Right hindlimb (tissue), 1 donor: ENCODE measurements at regions not wholly inside any gene's neighbourhood (a gene's known extent, or its start where the extent isn't known, plus 50 kb on each side); places are given as distances from the start of the nearest gene placed in this dataset.
"Not testable (repeated sequence)": the region's sequence is repeated elsewhere in the genome, so short reads cannot be mapped to it uniquely, and the experiment has no call there.

ENCODE experiments used
- DNase-seq: peaks from one replicate; pipeline ENCODE4 v3.0.0-alpha.2; 2018

GRCh38 chr2:192546565-192546964 lies 351.8 kb upstream of the TMEFF2 start:
- no peak for DNase-seq

GRCh38 chr2:192544371-192544955 lies 349.7 kb upstream of the TMEFF2 start:
- DNase-seq, result no peak

GRCh38 chr2:192542148-192543066 lies 347.7 kb upstream of the TMEFF2 start:
- not testable (repeated sequence) for DNase-seq

- no peak for DNase-seq
Observed at GRCh38 chr2:192539306-192539705, 344.6 kb upstream of the TMEFF2 start.

GRCh38 chr2:192536922-192537624 lies 342.3 kb upstream of the TMEFF2 start:
- no peak for DNase-seq

GRCh38 chr2:192535956-192536921 lies 341.5 kb upstream of the TMEFF2 start:
- DNase-seq, result no peak

GRCh38 chr2:192534072-192534471 lies 339.3 kb upstream of the TMEFF2 start:
- DNase-seq, result no peak

- not testable (repeated sequence) for DNase-seq
Observed at GRCh38 chr2:192524642-192525251, 330.0 kb upstream of the TMEFF2 start.

- not testable (repeated sequence) for DNase-seq
Observed at GRCh38 chr2:192524214-192524613, 329.5 kb upstream of the TMEFF2 start.

- DNase-seq, result no peak
Observed at GRCh38 chr2:192515937-192516336, 321.2 kb upstream of the TMEFF2 start.

GRCh38 chr2:192513575-192513974 lies 318.8 kb upstream of the TMEFF2 start:
- DNase-seq, result no peak

- DNase-seq, result not testable (repeated sequence)
Observed at GRCh38 chr2:192507836-192508450, 313.2 kb upstream of the TMEFF2 start.

GRCh38 chr2:192500550-192501200 lies 305.9 kb upstream of the TMEFF2 start:
- DNase-seq, result no peak

- no peak for DNase-seq
Observed at GRCh38 chr2:192499476-192499875, 304.7 kb upstream of the TMEFF2 start.

GRCh38 chr2:192498747-192499146 lies 304.0 kb upstream of the TMEFF2 start:
- no peak for DNase-seq

- not testable (repeated sequence) for DNase-seq
Observed at GRCh38 chr2:192488158-192488557, 293.4 kb upstream of the TMEFF2 start.

- DNase-seq, result no peak
Observed at GRCh38 chr2:192487636-192488035, 292.9 kb upstream of the TMEFF2 start.

- no peak for DNase-seq
Observed at GRCh38 chr2:192484903-192485302, 290.2 kb upstream of the TMEFF2 start.

- DNase-seq, result no peak
Observed at GRCh38 chr2:192480984-192481383, 286.3 kb upstream of the TMEFF2 start.

GRCh38 chr2:192473331-192473730 lies 278.6 kb upstream of the TMEFF2 start:
- no peak for DNase-seq

GRCh38 chr2:192471982-192472381 lies 277.2 kb upstream of the TMEFF2 start:
- no peak for DNase-seq
